Liver (tissue), 8 donors: ENCODE measurements at regions not wholly inside any gene's neighbourhood (a gene's known extent, or its start where the extent isn't known, plus 50 kb on each side); places are given as distances from the start of the nearest gene placed in this dataset.

Source experiments
- DNase-seq: peaks from one replicate; pipeline ENCODE4 v3.0.0-alpha.2; 2017; ENCODE audit warnings: low spot score
- H3K27ac ChIP-seq, 2 donors: one replicate each; pipeline ENCODE4 v1.7.0; 2013; ENCODE audit warnings: inconsistent platforms in 2 of 2, low read length in 2 of 2, control low read depth in 1 of 2, low read depth in 1 of 2, mild to moderate bottlenecking in 1 of 2
- H3K27me3 ChIP-seq, 4 donors: one replicate each; pipeline versions ENCODE4 v1.6.1 to v1.7.0; 2013; ENCODE audit warnings: low read length in 3 of 4, inconsistent platforms in 1 of 4, mild to moderate bottlenecking in 1 of 4, moderate library complexity in 1 of 4; ENCODE audit not compliant: control insufficient read depth in 4 of 4, insufficient read depth in 4 of 4
- H3K36me3 ChIP-seq, 4 donors: one replicate each; pipeline versions ENCODE4 v1.6.1 to v1.7.0; 2013; ENCODE audit warnings: low read length in 3 of 4, mild to moderate bottlenecking in 3 of 4, low read depth in 1 of 4, moderate library complexity in 1 of 4; ENCODE audit not compliant: control insufficient read depth in 4 of 4, insufficient read depth in 3 of 4
- H3K4me1 ChIP-seq, 4 donors: one replicate each; pipeline versions ENCODE4 v1.6.1 to v1.7.0; 2013; ENCODE audit warnings: low read length in 3 of 4, mild to moderate bottlenecking in 3 of 4, moderate library complexity in 1 of 4; ENCODE audit not compliant: control insufficient read depth in 4 of 4, insufficient read depth in 4 of 4
- H3K4me3 ChIP-seq, 3 donors: one replicate each; pipeline versions ENCODE4 v1.6.1 to v1.7.0; 2013; ENCODE audit warnings: low read length in 3 of 3, control low read depth in 1 of 3, low read depth in 1 of 3, mild to moderate bottlenecking in 1 of 3
- H3K9ac ChIP-seq, 2 donors: one replicate each; pipeline ENCODE4 v1.7.0; 2013; ENCODE audit warnings: low read length in 2 of 2, mild to moderate bottlenecking in 2 of 2, moderate library complexity in 2 of 2, control low read depth in 1 of 2, low read depth in 1 of 2
- H3K9me3 ChIP-seq, 4 donors: one replicate each; pipeline versions ENCODE4 v1.6.1 to v1.7.0; 2013; ENCODE audit warnings: low read length in 3 of 4; ENCODE audit not compliant: control insufficient read depth in 4 of 4
- EGR1 ChIP-seq, 2 donors: IDR thresholded peaks; 2 replicates each; pipeline ENCODE4 v1.6.1; 2016 to 2018; ENCODE audit warnings: antibody characterized with exemption in 2 of 2, low read depth in 2 of 2
- FOXA1 ChIP-seq: IDR thresholded peaks from 2 replicates; pipeline ENCODE4 v1.6.1; 2016; ENCODE audit warnings: antibody characterized with exemption
- FOXA2 ChIP-seq: IDR thresholded peaks from 2 replicates; pipeline ENCODE4 v1.6.1; 2016; ENCODE audit warnings: antibody characterized with exemption
- GABPA ChIP-seq, 2 donors: IDR thresholded peaks in 1 of 2; conservative IDR thresholded peaks in 1 of 2; 2 replicates each; pipeline ENCODE4 v1.6.1; 2016; ENCODE audit warnings: antibody characterized with exemption in 2 of 2, mild to moderate bottlenecking in 1 of 2, moderate library complexity in 1 of 2
- HNF4A ChIP-seq, 2 donors: conservative IDR thresholded peaks; 2 replicates each; pipeline ENCODE4 v1.6.1; 2016; ENCODE audit warnings: antibody characterized with exemption in 2 of 2, mild to moderate bottlenecking in 2 of 2
- HNF4G ChIP-seq: IDR thresholded peaks from 2 replicates; pipeline ENCODE4 v1.6.1; 2016; ENCODE audit warnings: antibody characterized with exemption
- JUND ChIP-seq, 2 donors: IDR thresholded peaks; 2 replicates each; pipeline ENCODE4 v1.6.1; 2016; ENCODE audit warnings: antibody characterized with exemption in 2 of 2
- NR2F2 ChIP-seq: IDR thresholded peaks from 2 replicates; pipeline ENCODE4 v1.6.1; 2016; ENCODE audit warnings: antibody characterized with exemption
- RAD21 ChIP-seq, 2 donors: IDR thresholded peaks; 2 replicates each; pipeline ENCODE4 v1.6.1; 2016; ENCODE audit warnings: antibody characterized with exemption in 2 of 2, mild to moderate bottlenecking in 2 of 2
- RXRA ChIP-seq, 2 donors: IDR thresholded peaks; 2 replicates each; pipeline ENCODE4 v1.6.1; 2017 to 2018; ENCODE audit warnings: antibody characterized with exemption in 2 of 2, mild to moderate bottlenecking in 1 of 2
- SP1 ChIP-seq: IDR thresholded peaks from 2 replicates; pipeline ENCODE4 v1.6.1; 2018; ENCODE audit warnings: antibody characterized with exemption, mild to moderate bottlenecking
- TAF1 ChIP-seq: conservative IDR thresholded peaks from 2 replicates; pipeline ENCODE4 v1.6.1; 2016; ENCODE audit warnings: antibody characterized with exemption, mild to moderate bottlenecking
- YY1 ChIP-seq: IDR thresholded peaks from 2 replicates; pipeline ENCODE4 v1.6.1; 2016; ENCODE audit warnings: antibody characterized with exemption, mild to moderate bottlenecking
- WGBS: extraction: QIAGEN DNeasy Blood & Tissue Kit; methylation state at CpG from one replicate; pipeline ENCODE4 v1.1.7; 2013; 5-methylcytosine and 5-hydroxymethylcytosine counted together
- TF ChIP-seq, protein P1 (sequence below): IDR thresholded peaks from 2 replicates; pipeline ENCODE4 v1.6.1; 2016; ENCODE audit warnings: antibody characterized with exemption
- TF ChIP-seq, protein P2 (sequence below): IDR thresholded peaks from 2 replicates; pipeline ENCODE4 v1.6.1; 2016; ENCODE audit warnings: antibody characterized with exemption, mild to moderate bottlenecking
- TF ChIP-seq, protein P3 (sequence below): IDR thresholded peaks from 2 replicates; pipeline ENCODE4 v1.6.1; 2016; ENCODE audit warnings: antibody characterized with exemption
- TF ChIP-seq, protein P4 (sequence below): fragments of 150-350 bp; IDR thresholded peaks from 2 replicates; pipeline ENCODE4 v1.5.1; 2017; ENCODE audit warnings: improper control_type of control experiment, low read depth, low read length; ENCODE audit not compliant: missing input control
- TF ChIP-seq, protein P5 (sequence below): IDR thresholded peaks from 2 replicates; pipeline ENCODE4 v1.6.1; 2016; ENCODE audit warnings: antibody characterized with exemption
- donor health status: healthy.
- donor health status: healthy.
- donor health status: healthy.
- donor health status: healthy.
- donor health status: healthy.

DNA sequence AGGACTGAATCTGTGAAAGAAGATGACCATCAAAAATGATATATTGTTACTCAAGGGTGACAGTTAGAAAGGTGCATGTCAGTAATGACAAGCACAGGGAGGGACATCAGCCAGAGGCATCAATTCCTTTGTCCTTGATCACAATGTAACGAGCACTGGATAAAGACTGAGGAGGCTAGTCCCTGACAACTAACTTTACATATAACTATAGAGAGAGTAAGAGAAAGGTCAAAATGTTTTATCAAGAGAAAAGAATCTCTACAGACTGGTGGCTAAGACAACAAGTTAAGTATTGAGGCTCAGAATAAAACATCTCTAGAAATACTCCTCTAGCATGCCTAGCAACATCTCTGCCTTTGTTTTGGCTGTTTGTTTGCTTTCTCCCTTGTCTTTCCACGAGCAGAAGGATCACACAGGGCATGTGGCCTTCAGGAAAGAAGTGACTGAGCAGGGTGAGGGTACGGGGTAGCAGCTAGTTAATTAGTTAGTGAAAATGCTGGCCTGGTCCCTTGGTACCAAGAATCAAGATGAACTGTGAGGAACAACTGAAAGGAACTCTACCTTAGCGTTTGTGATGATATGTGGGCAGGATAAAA, 724.1 kb upstream of the MEF2C start:
- no peaks in the 10 kb centered on the region for H3K36me3 ChIP-seq

More for the DNA sequence above, 724.1 kb upstream of the MEF2C start:
- no peak overlapping the region for H3K9ac ChIP-seq
- H3K9me3 ChIP-seq, result no peaks in the 10 kb centered on the region
- peaks cover 0 to 3% (median 0%) of the 10 kb centered on the region in 4 donors for H3K27me3 ChIP-seq
- no peak for TF ChIP-seq GABPA (IDR thresholded peaks at IDR 0.05 in 1 of 2, conservative IDR thresholded peaks at IDR 0.05 in 1 of 2)
- TF ChIP-seq RXRA (IDR thresholded peaks at IDR 0.05), result no peak
- TF ChIP-seq, protein P1, sequence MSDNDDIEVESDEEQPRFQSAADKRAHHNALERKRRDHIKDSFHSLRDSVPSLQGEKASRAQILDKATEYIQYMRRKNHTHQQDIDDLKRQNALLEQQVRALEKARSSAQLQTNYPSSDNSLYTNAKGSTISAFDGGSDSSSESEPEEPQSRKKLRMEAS, result no peak
- TF ChIP-seq, protein P2, sequence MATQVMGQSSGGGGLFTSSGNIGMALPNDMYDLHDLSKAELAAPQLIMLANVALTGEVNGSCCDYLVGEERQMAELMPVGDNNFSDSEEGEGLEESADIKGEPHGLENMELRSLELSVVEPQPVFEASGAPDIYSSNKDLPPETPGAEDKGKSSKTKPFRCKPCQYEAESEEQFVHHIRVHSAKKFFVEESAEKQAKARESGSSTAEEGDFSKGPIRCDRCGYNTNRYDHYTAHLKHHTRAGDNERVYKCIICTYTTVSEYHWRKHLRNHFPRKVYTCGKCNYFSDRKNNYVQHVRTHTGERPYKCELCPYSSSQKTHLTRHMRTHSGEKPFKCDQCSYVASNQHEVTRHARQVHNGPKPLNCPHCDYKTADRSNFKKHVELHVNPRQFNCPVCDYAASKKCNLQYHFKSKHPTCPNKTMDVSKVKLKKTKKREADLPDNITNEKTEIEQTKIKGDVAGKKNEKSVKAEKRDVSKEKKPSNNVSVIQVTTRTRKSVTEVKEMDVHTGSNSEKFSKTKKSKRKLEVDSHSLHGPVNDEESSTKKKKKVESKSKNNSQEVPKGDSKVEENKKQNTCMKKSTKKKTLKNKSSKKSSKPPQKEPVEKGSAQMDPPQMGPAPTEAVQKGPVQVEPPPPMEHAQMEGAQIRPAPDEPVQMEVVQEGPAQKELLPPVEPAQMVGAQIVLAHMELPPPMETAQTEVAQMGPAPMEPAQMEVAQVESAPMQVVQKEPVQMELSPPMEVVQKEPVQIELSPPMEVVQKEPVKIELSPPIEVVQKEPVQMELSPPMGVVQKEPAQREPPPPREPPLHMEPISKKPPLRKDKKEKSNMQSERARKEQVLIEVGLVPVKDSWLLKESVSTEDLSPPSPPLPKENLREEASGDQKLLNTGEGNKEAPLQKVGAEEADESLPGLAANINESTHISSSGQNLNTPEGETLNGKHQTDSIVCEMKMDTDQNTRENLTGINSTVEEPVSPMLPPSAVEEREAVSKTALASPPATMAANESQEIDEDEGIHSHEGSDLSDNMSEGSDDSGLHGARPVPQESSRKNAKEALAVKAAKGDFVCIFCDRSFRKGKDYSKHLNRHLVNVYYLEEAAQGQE, result no peak
- no peak for TF ChIP-seq RAD21 (IDR thresholded peaks at IDR 0.05)
- TF ChIP-seq SP1, result no peak
- TF ChIP-seq JUND (IDR thresholded peaks at IDR 0.05), result no peak
- TF ChIP-seq FOXA1, result no peak
- no peak for TF ChIP-seq TAF1
- TF ChIP-seq FOXA2, result no peak
- TF ChIP-seq NR2F2, result no peak
- TF ChIP-seq YY1, result no peak
- TF ChIP-seq, protein P3, sequence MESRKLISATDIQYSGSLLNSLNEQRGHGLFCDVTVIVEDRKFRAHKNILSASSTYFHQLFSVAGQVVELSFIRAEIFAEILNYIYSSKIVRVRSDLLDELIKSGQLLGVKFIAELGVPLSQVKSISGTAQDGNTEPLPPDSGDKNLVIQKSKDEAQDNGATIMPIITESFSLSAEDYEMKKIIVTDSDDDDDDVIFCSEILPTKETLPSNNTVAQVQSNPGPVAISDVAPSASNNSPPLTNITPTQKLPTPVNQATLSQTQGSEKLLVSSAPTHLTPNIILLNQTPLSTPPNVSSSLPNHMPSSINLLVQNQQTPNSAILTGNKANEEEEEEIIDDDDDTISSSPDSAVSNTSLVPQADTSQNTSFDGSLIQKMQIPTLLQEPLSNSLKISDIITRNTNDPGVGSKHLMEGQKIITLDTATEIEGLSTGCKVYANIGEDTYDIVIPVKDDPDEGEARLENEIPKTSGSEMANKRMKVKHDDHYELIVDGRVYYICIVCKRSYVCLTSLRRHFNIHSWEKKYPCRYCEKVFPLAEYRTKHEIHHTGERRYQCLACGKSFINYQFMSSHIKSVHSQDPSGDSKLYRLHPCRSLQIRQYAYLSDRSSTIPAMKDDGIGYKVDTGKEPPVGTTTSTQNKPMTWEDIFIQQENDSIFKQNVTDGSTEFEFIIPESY, result no peak
- no peak for TF ChIP-seq HNF4G
- no peak for TF ChIP-seq HNF4A (conservative IDR thresholded peaks at IDR 0.05)
- TF ChIP-seq, protein P4, sequence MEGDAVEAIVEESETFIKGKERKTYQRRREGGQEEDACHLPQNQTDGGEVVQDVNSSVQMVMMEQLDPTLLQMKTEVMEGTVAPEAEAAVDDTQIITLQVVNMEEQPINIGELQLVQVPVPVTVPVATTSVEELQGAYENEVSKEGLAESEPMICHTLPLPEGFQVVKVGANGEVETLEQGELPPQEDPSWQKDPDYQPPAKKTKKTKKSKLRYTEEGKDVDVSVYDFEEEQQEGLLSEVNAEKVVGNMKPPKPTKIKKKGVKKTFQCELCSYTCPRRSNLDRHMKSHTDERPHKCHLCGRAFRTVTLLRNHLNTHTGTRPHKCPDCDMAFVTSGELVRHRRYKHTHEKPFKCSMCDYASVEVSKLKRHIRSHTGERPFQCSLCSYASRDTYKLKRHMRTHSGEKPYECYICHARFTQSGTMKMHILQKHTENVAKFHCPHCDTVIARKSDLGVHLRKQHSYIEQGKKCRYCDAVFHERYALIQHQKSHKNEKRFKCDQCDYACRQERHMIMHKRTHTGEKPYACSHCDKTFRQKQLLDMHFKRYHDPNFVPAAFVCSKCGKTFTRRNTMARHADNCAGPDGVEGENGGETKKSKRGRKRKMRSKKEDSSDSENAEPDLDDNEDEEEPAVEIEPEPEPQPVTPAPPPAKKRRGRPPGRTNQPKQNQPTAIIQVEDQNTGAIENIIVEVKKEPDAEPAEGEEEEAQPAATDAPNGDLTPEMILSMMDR, result no peak
- TF ChIP-seq, protein P5, sequence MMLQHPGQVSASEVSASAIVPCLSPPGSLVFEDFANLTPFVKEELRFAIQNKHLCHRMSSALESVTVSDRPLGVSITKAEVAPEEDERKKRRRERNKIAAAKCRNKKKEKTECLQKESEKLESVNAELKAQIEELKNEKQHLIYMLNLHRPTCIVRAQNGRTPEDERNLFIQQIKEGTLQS, result no peak
- TF ChIP-seq EGR1 (IDR thresholded peaks at IDR 0.05; ENCODE audit: low read depth in 2 of 2), result no peak
- no peaks in the 10 kb centered on the region for H3K4me1 ChIP-seq
- no peak overlapping the region for H3K4me3 ChIP-seq
- no peak for DNase-seq
- WGBS, result 48% methylated on average over 4 of the region's 4 CpGs
- no peak overlapping the region for H3K27ac ChIP-seq
